B cell (primary cell): ENCODE measurements at regions not wholly inside any gene's neighbourhood (a gene's known extent, or its start where the extent isn't known, plus 50 kb on each side); places are given as distances from the start of the nearest gene placed in this dataset.

Experiments
- ATAC-seq: fragments of 200-7000 bp; cut with Tn5 transposase; one replicate; pipeline ENCODE4 v1.10.0; 2021; ENCODE audit warnings: low read depth, mild to moderate bottlenecking, moderate number of reproducible peaks, moderate library complexity
- CTCF ChIA-PET: fragments of 350-600 bp; sonication (Branson Sonifier 250); formaldehyde crosslinking; loops from one replicate; lab custom pipeline; 2021; ENCODE audit warnings: antibody characterized with exemption, inconsistent platforms; lab: Charles Lee
- POLR2A ChIA-PET: fragments of 350-600 bp; sonication (Branson Sonifier 250); formaldehyde crosslinking; loops from one replicate; lab custom pipeline; 2021; ENCODE audit warnings: antibody characterized with exemption; lab: Charles Lee
- DNase-seq: peaks from one replicate; pipeline ENCODE4 v3.0.0; 2013
- H2AFZ ChIP-seq: 2 replicates; pipeline ENCODE4 v1.6.1; 2012; ENCODE audit warnings: mild to moderate bottlenecking, low read depth, low read length; ENCODE audit not compliant: insufficient read depth, poor library complexity, severe bottlenecking
- H3K27ac ChIP-seq, 2 donors: 1 replicate in 1 of 2; 2 replicates in 1 of 2; pipeline ENCODE4 v1.5.1; 2012 to 2013; ENCODE audit warnings: low read length in 2 of 2, mild to moderate bottlenecking in 2 of 2, moderate library complexity in 1 of 2
- H3K27me3 ChIP-seq, 4 experiments: fragments of 200-600 bp in 1 of 4; sonication (generic) in 1 of 4; replicated peaks in 1 of 4; 1 replicate in 2 of 4; 2 replicates in 2 of 4; pipeline versions ENCODE4 v1.6.1 to v1.7.0; 2013 to 2016; ENCODE audit warnings: low read length in 3 of 4, mild to moderate bottlenecking in 2 of 4, mixed read lengths in 1 of 4, moderate library complexity in 1 of 4; ENCODE audit not compliant: insufficient read depth in 4 of 4, control insufficient read depth in 3 of 4; ENCODE audit errors: control extremely low read depth in 1 of 4
- H3K36me3 ChIP-seq, 2 experiments: replicated peaks in 1 of 2; 1 replicate in 1 of 2; 2 replicates in 1 of 2; pipeline versions ENCODE4 v1.6.1 to v1.7.1; 2013; ENCODE audit warnings: low read length in 1 of 2; ENCODE audit not compliant: insufficient read depth in 2 of 2, control insufficient read depth in 1 of 2; ENCODE audit errors: control extremely low read depth in 1 of 2, extremely low read depth in 1 of 2
- H3K4me1 ChIP-seq, 2 donors: fragments of 200-600 bp in 1 of 2; sonication (generic) in 1 of 2; 1 replicate in 1 of 2; 2 replicates in 1 of 2; pipeline versions ENCODE4 v1.5.1 to v1.6.1; 2013 to 2017; ENCODE audit warnings: low read length in 2 of 2; ENCODE audit not compliant: control insufficient read depth in 2 of 2, insufficient read depth in 2 of 2
- H3K4me2 ChIP-seq: replicated peaks from 2 replicates; pipeline ENCODE3; 2012; ENCODE audit warnings: mild to moderate bottlenecking, low read depth, low read length; ENCODE audit not compliant: poor library complexity, severe bottlenecking
- H3K4me3 ChIP-seq, 5 experiments: fragments of 200-600 bp in 1 of 5; sonication (generic) in 1 of 5; 1 replicate in 3 of 5; 2 replicates in 2 of 5; pipeline versions ENCODE4 v1.5.1 to v1.7.0; 2011 to 2016; ENCODE audit warnings: low read length in 4 of 5, mild to moderate bottlenecking in 4 of 5, low read depth in 2 of 5, control low read depth in 1 of 5, moderate library complexity in 1 of 5; ENCODE audit not compliant: insufficient read depth in 1 of 5; ENCODE audit errors: control extremely low read depth in 1 of 5, extremely low read depth in 1 of 5
- H3K79me2 ChIP-seq: fragments of 200-600 bp; sonication (generic); one replicate; pipeline ENCODE4 v1.6.0; 2016; ENCODE audit warnings: low read length; ENCODE audit not compliant: control insufficient read depth, insufficient read depth
- H3K9ac ChIP-seq: fragments of 200-600 bp; sonication (generic); 2 replicates; pipeline ENCODE4 v1.6.1; 2017; ENCODE audit warnings: mild to moderate bottlenecking, low read length, moderate library complexity
- H3K9me3 ChIP-seq, 3 donors: one replicate each; pipeline versions ENCODE4 v1.6.1 to v1.7.1; 2013; ENCODE audit warnings: low read length in 2 of 3; ENCODE audit not compliant: control insufficient read depth in 2 of 3, insufficient read depth in 1 of 3; ENCODE audit errors: control extremely low read depth in 1 of 3
- H4K20me1 ChIP-seq: 2 replicates; pipeline ENCODE4 v1.6.0; 2012; ENCODE audit warnings: mild to moderate bottlenecking, low read length; ENCODE audit not compliant: insufficient read depth, control insufficient read depth, poor library complexity, severe bottlenecking
- H3K27ac Mint-ChIP-seq: one replicate; pipeline ENCODE4 v1.8.0; 2021; ENCODE audit warnings: mixed read lengths
- H3K27me3 Mint-ChIP-seq: one replicate; pipeline ENCODE4 v1.8.0; 2021; ENCODE audit warnings: mixed read lengths
- H3K4me1 Mint-ChIP-seq: one replicate; pipeline ENCODE4 v1.8.0; 2021; ENCODE audit warnings: mixed read lengths
- H3K4me3 Mint-ChIP-seq: one replicate; pipeline ENCODE4 v1.8.0; 2021; ENCODE audit warnings: mixed read lengths
- H3K9me3 Mint-ChIP-seq: one replicate; pipeline ENCODE4 v1.8.0; 2022; ENCODE audit warnings: mixed read lengths; ENCODE audit not compliant: insufficient read depth
- CTCF ChIP-seq: fragments of 200-600 bp; IDR thresholded peaks from one replicate; pipeline ENCODE4 v1.8.0; 2022; ENCODE audit warnings: antibody characterized with exemption, mild to moderate bottlenecking
- EZH2 ChIP-seq: IDR thresholded peaks from 2 replicates; pipeline ENCODE4 v1.6.1; 2012; ENCODE audit warnings: borderline replicate concordance, low read depth, mild to moderate bottlenecking, moderate library complexity, low read length; ENCODE audit not compliant: insufficient read depth, poor library complexity, severe bottlenecking
- WGBS: methylation state at CpG from one replicate; pipeline ENCODE4 v1.1.5; 2013; ENCODE audit warnings: missing lambda C conversion rate; ENCODE audit not compliant: insufficient coverage; 5-methylcytosine and 5-hydroxymethylcytosine counted together
- intact Hi-C: fragments of 100-400 bp; cut with micrococcal nuclease; formaldehyde crosslinking; loops from one replicate; pipeline ENCODE4 v1.10.0; 2022

- H3K9me3 ChIP-seq = peaks cover 0 to 3% (median 0%) of the 10 kb centered on the region in 3 donors
- no peak overlapping the region for H3K4me3 Mint-ChIP-seq
- no peaks in the 10 kb centered on the region for H3K27me3 Mint-ChIP-seq
- H3K4me2 ChIP-seq = no peak overlapping the region
- no peak for DNase-seq
- intact Hi-C loops = no loop called here
- TF ChIP-seq CTCF (no peak), EZH2 (no peak)
- no peak for ATAC-seq
- 50% methylated on average over 1 of the region's 4 CpGs for WGBS
- no peaks in the 10 kb centered on the region for H3K79me2 ChIP-seq
- H3K9ac ChIP-seq = no peak overlapping the region
- H2AFZ ChIP-seq = no peak overlapping the region
- CTCF ChIA-PET = no interaction called here
- no peak overlapping the region for H3K4me3 ChIP-seq
- H4K20me1 ChIP-seq = no peaks in the 10 kb centered on the region
- H3K27ac Mint-ChIP-seq = no peak overlapping the region
- H3K27me3 ChIP-seq = no peaks in the 10 kb centered on the region
- no peaks in the 10 kb centered on the region for H3K4me1 Mint-ChIP-seq
- no peaks in the 10 kb centered on the region for H3K4me1 ChIP-seq
- peaks cover 1% of the 10 kb centered on the region for H3K9me3 Mint-ChIP-seq
- no peak overlapping the region for H3K27ac ChIP-seq
- H3K36me3 ChIP-seq = no peaks in the 10 kb centered on the region
- POLR2A ChIA-PET = no interaction called here
Measured at GRCh38 chr15:96261575-96262034, 68.9 kb upstream of the NR2F2 start.

GRCh38 chr15:96262097-96262496, 68.4 kb upstream of the NR2F2 start:
- no peaks in the 10 kb centered on the region for H4K20me1 ChIP-seq
- DNase-seq (no peak), ATAC-seq (no peak)
- no peak for TF ChIP-seq CTCF
- no peak for TF ChIP-seq EZH2
- no peak overlapping the region for H3K4me3 ChIP-seq
- ChIA-PET CTCF (no interaction called here), POLR2A (no interaction called here)
- Mint-ChIP-seq H3K27ac (no peak overlapping the region), H3K9me3 (peaks cover 1% of the 10 kb centered on the region), H3K4me3 (no peak overlapping the region), H3K4me1 (no peaks in the 10 kb centered on the region), H3K27me3 (no peaks in the 10 kb centered on the region)
- no peaks in the 10 kb centered on the region for H3K4me1 ChIP-seq
- no peaks in the 10 kb centered on the region for H3K36me3 ChIP-seq
- H2AFZ ChIP-seq = no peak overlapping the region
- no peaks in the 10 kb centered on the region for H3K27me3 ChIP-seq
- no peaks in the 10 kb centered on the region for H3K9me3 ChIP-seq
- intact Hi-C loops = no loop called here
- no peak overlapping the region for H3K27ac ChIP-seq
- H3K9ac ChIP-seq = no peak overlapping the region
- no peak overlapping the region for H3K4me2 ChIP-seq
- WGBS = no CpG with 5 or more reads among the region's 4 CpGs
- H3K79me2 ChIP-seq = no peaks in the 10 kb centered on the region
